Esophagus muscularis mucosa (tissue), 3 donors: ENCODE measurements at regions not wholly inside any gene's neighbourhood (a gene's known extent, or its start where the extent isn't known, plus 50 kb on each side); places are given as distances from the start of the nearest gene placed in this dataset.

Experiments used
- CTCF ChIP-seq, 3 experiments: fragments of 200-600 bp in 2 of 3; fragments of 450-650 bp in 1 of 3; sonication (generic) in 2 of 3; IDR thresholded peaks; one replicate each; pipeline ENCODE4 v1.5.1; 2017 to 2019; ENCODE audit warnings: antibody characterized with exemption in 3 of 3, mild to moderate bottlenecking in 2 of 3, moderate library complexity in 1 of 3
- POLR2A ChIP-seq: fragments of 450-650 bp; IDR thresholded peaks from one replicate; pipeline ENCODE4 v1.6.1; 2017; ENCODE audit warnings: antibody characterized with exemption, moderate library complexity, mild to moderate bottlenecking, low read depth
- POLR2AphosphoS5 ChIP-seq, 2 donors: sonication (generic); formaldehyde crosslinking; IDR thresholded peaks; one replicate each; pipeline ENCODE4 v1.6.1; 2017; ENCODE audit warnings: antibody characterized with exemption in 2 of 2

GRCh38 chr22:22164541-22165272 lies 79.9 kb upstream of the VPREB1 start:
- no peak for TF ChIP-seq CTCF (IDR thresholded peaks at IDR 0.05)
- no peak for TF ChIP-seq POLR2A
- no peak for TF ChIP-seq POLR2AphosphoS5 (IDR thresholded peaks at IDR 0.05)
